ENCODE measurements at regions not wholly inside any gene's neighbourhood (a gene's known extent, or its start where the extent isn't known, plus 50 kb on each side); places are given as distances from the start of the nearest gene placed in this dataset.

DNA sequence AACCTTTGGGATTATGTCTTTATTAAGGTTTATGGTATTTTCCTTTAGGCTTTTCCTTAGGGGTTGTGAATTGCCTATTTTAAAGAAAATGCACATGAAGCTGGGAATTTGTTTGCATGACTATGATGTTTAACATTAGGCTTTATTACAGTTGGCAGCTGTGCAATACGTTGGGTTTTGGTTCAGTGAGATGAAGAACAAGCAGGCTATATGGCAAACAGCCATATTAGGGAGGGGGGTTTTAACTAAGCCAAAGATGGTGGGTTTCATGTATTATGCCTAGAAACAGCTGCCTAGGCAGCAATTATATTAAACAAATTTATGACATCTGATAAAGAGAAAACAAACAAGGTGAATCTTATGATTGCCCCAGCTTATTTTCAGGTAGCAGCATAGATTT lies 880.8 kb downstream of the FAM181B start:
- H3K4me3 ChIP-seq, result no peak overlapping the region
- no peaks in the 10 kb centered on the region for H3K4me1 ChIP-seq
- no peak for DNase-seq
- no peak overlapping the region for H3K27ac ChIP-seq
- 38 to 44% methylated on average over 1 of the region's 1 CpG for WGBS, 2 donors
- no peaks in the 10 kb centered on the region for H3K27me3 ChIP-seq
- no peak for TF ChIP-seq POLR2A (IDR thresholded peaks at IDR 0.05)
- TF ChIP-seq, protein P1, sequence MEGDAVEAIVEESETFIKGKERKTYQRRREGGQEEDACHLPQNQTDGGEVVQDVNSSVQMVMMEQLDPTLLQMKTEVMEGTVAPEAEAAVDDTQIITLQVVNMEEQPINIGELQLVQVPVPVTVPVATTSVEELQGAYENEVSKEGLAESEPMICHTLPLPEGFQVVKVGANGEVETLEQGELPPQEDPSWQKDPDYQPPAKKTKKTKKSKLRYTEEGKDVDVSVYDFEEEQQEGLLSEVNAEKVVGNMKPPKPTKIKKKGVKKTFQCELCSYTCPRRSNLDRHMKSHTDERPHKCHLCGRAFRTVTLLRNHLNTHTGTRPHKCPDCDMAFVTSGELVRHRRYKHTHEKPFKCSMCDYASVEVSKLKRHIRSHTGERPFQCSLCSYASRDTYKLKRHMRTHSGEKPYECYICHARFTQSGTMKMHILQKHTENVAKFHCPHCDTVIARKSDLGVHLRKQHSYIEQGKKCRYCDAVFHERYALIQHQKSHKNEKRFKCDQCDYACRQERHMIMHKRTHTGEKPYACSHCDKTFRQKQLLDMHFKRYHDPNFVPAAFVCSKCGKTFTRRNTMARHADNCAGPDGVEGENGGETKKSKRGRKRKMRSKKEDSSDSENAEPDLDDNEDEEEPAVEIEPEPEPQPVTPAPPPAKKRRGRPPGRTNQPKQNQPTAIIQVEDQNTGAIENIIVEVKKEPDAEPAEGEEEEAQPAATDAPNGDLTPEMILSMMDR (IDR thresholded peaks at IDR 0.05), result no peak
- H3K36me3 ChIP-seq (ENCODE audit: low read depth, missing control alignments), result no peaks in the 10 kb centered on the region
- intact Hi-C loops (cut with DNase I; ENCODE audit: low total_unique reads), result no loop called here
- H3K9me3 ChIP-seq, result no peaks in the 10 kb centered on the region

DNA sequence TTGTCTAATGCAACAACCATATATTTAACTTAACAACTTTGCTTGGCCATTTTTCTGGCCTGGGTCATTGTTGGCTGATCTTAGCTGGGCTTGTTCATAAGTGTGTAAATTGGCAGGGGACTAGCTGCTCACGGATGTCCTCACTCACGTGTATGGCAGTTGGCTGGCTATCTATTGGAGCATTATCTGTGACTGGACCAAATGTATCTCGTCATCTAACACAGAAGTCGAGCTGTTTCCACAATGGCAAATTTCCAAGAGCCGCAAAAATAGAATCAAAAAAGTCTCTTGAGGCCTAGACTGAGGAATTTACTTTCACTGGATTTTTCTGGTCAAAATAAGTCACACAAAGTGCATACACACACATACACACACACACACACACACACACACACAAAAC lies 893.3 kb downstream of the FAM181B start:
- H3K27me3 ChIP-seq, result no peaks in the 10 kb centered on the region
- H3K9me3 ChIP-seq, result no peaks in the 10 kb centered on the region
- TF ChIP-seq, protein P1 (IDR thresholded peaks at IDR 0.05), result no peak
- TF ChIP-seq POLR2A (IDR thresholded peaks at IDR 0.05), result no peak
- intact Hi-C loops (cut with DNase I; ENCODE audit: low total_unique reads), result no loop called here
- H3K27ac ChIP-seq, result no peak overlapping the region
- whole genome bisulfite sequencing, 2 donors, result 50 to 53% methylated on average over 5 of the region's 5 CpGs
- H3K4me3 ChIP-seq, result no peak overlapping the region
- no peaks in the 10 kb centered on the region for H3K4me1 ChIP-seq
- DNase-seq, result no peak
- no peaks in the 10 kb centered on the region for H3K36me3 ChIP-seq (ENCODE audit: low read depth, missing control alignments)

DNA sequence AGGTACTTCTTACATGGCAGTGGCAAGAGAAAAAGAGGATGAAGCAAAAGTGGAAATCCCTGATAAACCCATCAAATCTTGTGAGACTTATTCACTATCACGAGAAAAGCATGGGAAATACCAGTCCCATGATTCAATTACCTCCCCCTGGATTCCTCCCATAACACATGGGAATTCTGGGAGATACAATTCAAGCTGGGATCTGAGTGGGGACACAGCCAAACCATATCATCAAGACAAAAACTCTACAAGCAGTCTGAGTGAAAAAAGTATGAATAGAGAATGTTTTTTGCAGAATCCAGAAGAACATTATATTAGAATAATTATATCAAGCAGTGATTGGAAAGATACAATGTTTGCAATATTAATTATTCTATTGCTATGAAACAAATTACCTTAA lies 893.7 kb downstream of the FAM181B start:
- Histone ChIP-seq H3K4me1 (no peaks in the 10 kb centered on the region), H3K4me3 (no peak overlapping the region), H3K27ac (no peak overlapping the region), H3K9me3 (no peaks in the 10 kb centered on the region), H3K36me3 (ENCODE audit: low read depth, missing control alignments) (no peaks in the 10 kb centered on the region), H3K27me3 (no peaks in the 10 kb centered on the region)
- 42 to 53% methylated on average over 1 of the region's 1 CpG for WGBS, 2 donors
- TF ChIP-seq POLR2A (IDR thresholded peaks at IDR 0.05), result no peak
- TF ChIP-seq, protein P1 (IDR thresholded peaks at IDR 0.05), result no peak
- no peak for DNase-seq
- intact Hi-C loops (cut with DNase I; ENCODE audit: low total_unique reads), result no loop called here

DNA sequence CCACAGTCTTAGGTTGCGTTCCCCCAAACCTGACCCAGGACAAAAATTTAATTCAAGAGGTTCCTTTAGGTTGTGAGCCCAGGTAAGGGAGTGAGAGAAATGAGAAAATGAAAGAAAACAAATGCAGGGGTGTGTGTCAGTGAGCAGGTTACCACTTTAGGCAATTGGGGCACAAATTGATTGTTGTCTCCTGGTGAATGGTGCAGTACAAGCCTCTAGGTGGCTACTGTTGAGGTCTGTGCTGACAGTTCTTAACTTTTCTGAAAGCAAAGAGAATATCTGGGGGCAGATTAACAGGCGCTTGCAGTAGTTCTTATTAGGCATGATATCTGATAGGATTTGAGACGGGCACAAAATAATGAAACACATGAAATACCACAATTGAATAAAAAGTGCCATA lies 894.6 kb downstream of the FAM181B start:
- no peaks in the 10 kb centered on the region for H3K36me3 ChIP-seq (ENCODE audit: low read depth, missing control alignments)
- H3K27ac ChIP-seq, result no peak overlapping the region
- no peak for DNase-seq
- whole genome bisulfite sequencing, 2 donors, result 89 to 98% methylated on average over 3 of the region's 3 CpGs
- no peak for TF ChIP-seq POLR2A (IDR thresholded peaks at IDR 0.05)
- TF ChIP-seq, protein P1 (IDR thresholded peaks at IDR 0.05), result no peak
- intact Hi-C loops (cut with DNase I; ENCODE audit: low total_unique reads), result no loop called here
- no peaks in the 10 kb centered on the region for H3K4me1 ChIP-seq
- no peaks in the 10 kb centered on the region for H3K27me3 ChIP-seq
- no peak overlapping the region for H3K4me3 ChIP-seq
- H3K9me3 ChIP-seq, result no peaks in the 10 kb centered on the region

DNA sequence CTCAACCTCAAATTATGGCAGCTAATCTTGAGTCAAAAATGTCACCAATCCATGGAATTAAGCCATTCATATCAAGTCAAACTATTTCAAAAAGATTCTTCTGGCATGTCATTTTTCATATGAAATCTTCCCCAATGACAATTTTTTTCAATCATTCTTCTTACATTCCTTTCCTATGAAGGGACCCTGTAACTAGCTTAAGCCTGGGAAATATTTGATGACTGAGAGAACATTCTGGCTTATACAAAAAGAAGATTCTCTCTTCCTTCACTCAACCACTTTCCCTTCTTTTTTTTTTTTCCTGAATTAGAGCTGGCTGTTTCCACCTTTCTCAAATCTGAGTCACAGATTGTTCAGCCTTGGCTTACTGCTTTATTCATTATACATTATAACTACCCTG lies 903.7 kb downstream of the FAM181B start:
- no peaks in the 10 kb centered on the region for H3K9me3 ChIP-seq
- no peak overlapping the region for H3K27ac ChIP-seq
- no peaks in the 10 kb centered on the region for H3K27me3 ChIP-seq
- no peaks in the 10 kb centered on the region for H3K4me1 ChIP-seq
- H3K36me3 ChIP-seq (ENCODE audit: low read depth, missing control alignments), result no peaks in the 10 kb centered on the region
- DNase-seq, result no peak
- TF ChIP-seq, protein P1 (IDR thresholded peaks at IDR 0.05), result no peak
- TF ChIP-seq POLR2A (IDR thresholded peaks at IDR 0.05), result no peak
- intact Hi-C loops (cut with DNase I; ENCODE audit: low total_unique reads), result no loop called here
- H3K4me3 ChIP-seq, result no peak overlapping the region
